WTC11 (cell line): ENCODE measurements at regions not wholly inside any gene's neighbourhood (a gene's known extent, or its start where the extent isn't known, plus 50 kb on each side); places are given as distances from the start of the nearest gene placed in this dataset.

Experiments
- ATAC-seq: fragments of 200-7000 bp; cut with Tn5 transposase; 2 replicates; pipeline ENCODE4 v1.10.0; 2021; ENCODE audit warnings: mild to moderate bottlenecking, moderate library complexity
- CTCF ChIA-PET: fragments of 300-600 bp; sonication (Branson Sonifier 250); formaldehyde crosslinking; loops from one replicate; lab custom pipeline; 2021; ENCODE audit warnings: antibody characterized with exemption; lab: Charles Lee
- POLR2A ChIA-PET: fragments of 350-600 bp; sonication (Branson Sonifier 250); formaldehyde crosslinking; loops from one replicate; lab custom pipeline; 2021; ENCODE audit warnings: antibody characterized with exemption; lab: Charles Lee
- DNase-seq: peaks from one replicate; pipeline ENCODE4 v3.0.0; 2021; ENCODE audit warnings: low spot score
- H3K27ac Mint-ChIP-seq: 2 replicates; pipeline ENCODE4 v1.8.0; 2021; ENCODE audit warnings: mixed read lengths
- H3K27me3 Mint-ChIP-seq: 2 replicates; pipeline ENCODE4 v1.8.0; 2021; ENCODE audit warnings: low read depth, mild to moderate bottlenecking, moderate library complexity, mixed read lengths
- H3K36me3 Mint-ChIP-seq: 2 replicates; pipeline ENCODE4 v1.8.0; 2021; ENCODE audit warnings: mixed read lengths
- H3K4me1 Mint-ChIP-seq: 2 replicates; pipeline ENCODE4 v1.8.0; 2022; ENCODE audit warnings: mixed read lengths
- H3K4me3 Mint-ChIP-seq: 2 replicates; pipeline ENCODE4 v1.8.0; 2021; ENCODE audit warnings: mild to moderate bottlenecking, moderate library complexity, mixed read lengths
- H3K9me3 Mint-ChIP-seq: 2 replicates; pipeline ENCODE4 v1.8.0; 2021; ENCODE audit warnings: mixed read lengths
- CDX4 ChIP-seq: fragments of 250-450 bp; sonication (Bioruptor Pico); IDR thresholded peaks from 2 replicates; pipeline ENCODE4 v1.9.0; 2021; ENCODE audit warnings: moderate library complexity, mild to moderate bottlenecking, inconsistent platforms, borderline replicate concordance
- FOXK1 ChIP-seq: sonication (generic); formaldehyde crosslinking; IDR thresholded peaks from 2 replicates; pipeline ENCODE4 v1.8.0; 2022; ENCODE audit warnings: mild to moderate bottlenecking, moderate library complexity, missing genetic modification reagents
- FOXP4 ChIP-seq: sonication (generic); formaldehyde crosslinking; IDR thresholded peaks from 2 replicates; pipeline ENCODE4 v1.8.0; 2022; ENCODE audit warnings: mild to moderate bottlenecking, missing genetic modification reagents
- STAT6 ChIP-seq: sonication (generic); formaldehyde crosslinking; conservative IDR thresholded peaks from 2 replicates; pipeline ENCODE4 v1.8.1; 2023; ENCODE audit warnings: mild to moderate bottlenecking, low read depth, missing genetic modification reagents, moderate library complexity
- TEAD1 ChIP-seq: sonication (generic); formaldehyde crosslinking; IDR thresholded peaks from 2 replicates; pipeline ENCODE4 v1.8.0; 2022; ENCODE audit warnings: mild to moderate bottlenecking, missing genetic modification reagents
- TEAD4 ChIP-seq: sonication (generic); formaldehyde crosslinking; IDR thresholded peaks from 2 replicates; pipeline ENCODE4 v1.8.0; 2022; ENCODE audit warnings: mild to moderate bottlenecking, missing genetic modification reagents
- ZBTB43 ChIP-seq: sonication (generic); formaldehyde crosslinking; IDR thresholded peaks from 2 replicates; pipeline ENCODE4 v1.8.1; 2023; ENCODE audit warnings: mild to moderate bottlenecking, missing genetic modification reagents
- ZNF219 ChIP-seq: sonication (generic); formaldehyde crosslinking; IDR thresholded peaks from 2 replicates; pipeline ENCODE4 v1.8.0; 2023; ENCODE audit warnings: missing genetic modification reagents, mild to moderate bottlenecking, borderline replicate concordance
- ZNF423 ChIP-seq: fragments of 250-450 bp; sonication (Bioruptor Pico); IDR thresholded peaks from 2 replicates; pipeline ENCODE4 v2.1.2; 2022; ENCODE audit warnings: mild to moderate bottlenecking, moderate library complexity
- TF ChIP-seq, protein P1 (sequence below): sonication (generic); formaldehyde crosslinking; IDR thresholded peaks from 2 replicates; pipeline ENCODE4 v1.8.1; 2023; ENCODE audit warnings: mild to moderate bottlenecking, missing genetic modification reagents, moderate library complexity
- TF ChIP-seq, protein P2 (sequence below): sonication (generic); formaldehyde crosslinking; IDR thresholded peaks from 2 replicates; pipeline ENCODE4 v1.8.0; 2023; ENCODE audit warnings: missing genetic modification reagents
- TF ChIP-seq, protein P3 (sequence below): sonication (generic); formaldehyde crosslinking; IDR thresholded peaks from 2 replicates; pipeline ENCODE4 v1.8.0; 2022; ENCODE audit warnings: missing genetic modification reagents
- TF ChIP-seq, protein P4 (sequence below): sonication (generic); formaldehyde crosslinking; IDR thresholded peaks from 2 replicates; pipeline ENCODE4 v1.8.0; 2023; ENCODE audit warnings: mild to moderate bottlenecking, missing genetic modification reagents

GRCh38 chr13:53885997-53886396, 857.4 kb downstream of the OLFM4 start (continued):
- TF ChIP-seq, protein P1, sequence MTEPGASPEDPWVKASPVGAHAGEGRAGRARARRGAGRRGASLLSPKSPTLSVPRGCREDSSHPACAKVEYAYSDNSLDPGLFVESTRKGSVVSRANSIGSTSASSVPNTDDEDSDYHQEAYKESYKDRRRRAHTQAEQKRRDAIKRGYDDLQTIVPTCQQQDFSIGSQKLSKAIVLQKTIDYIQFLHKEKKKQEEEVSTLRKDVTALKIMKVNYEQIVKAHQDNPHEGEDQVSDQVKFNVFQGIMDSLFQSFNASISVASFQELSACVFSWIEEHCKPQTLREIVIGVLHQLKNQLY (CRISPR knock-in tag) = no peak
- TF ChIP-seq, protein P2, sequence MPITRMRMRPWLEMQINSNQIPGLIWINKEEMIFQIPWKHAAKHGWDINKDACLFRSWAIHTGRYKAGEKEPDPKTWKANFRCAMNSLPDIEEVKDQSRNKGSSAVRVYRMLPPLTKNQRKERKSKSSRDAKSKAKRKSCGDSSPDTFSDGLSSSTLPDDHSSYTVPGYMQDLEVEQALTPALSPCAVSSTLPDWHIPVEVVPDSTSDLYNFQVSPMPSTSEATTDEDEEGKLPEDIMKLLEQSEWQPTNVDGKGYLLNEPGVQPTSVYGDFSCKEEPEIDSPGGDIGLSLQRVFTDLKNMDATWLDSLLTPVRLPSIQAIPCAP (CRISPR knock-in tag) = no peak
- TF ChIP-seq ZBTB43 (CRISPR knock-in tag) = no peak

GRCh38 chr13:53890696-53891095, 862.1 kb downstream of the OLFM4 start:
- no peak overlapping the region for H3K27ac Mint-ChIP-seq
- no peaks in the 10 kb centered on the region for H3K36me3 Mint-ChIP-seq
- TF ChIP-seq, protein P3, sequence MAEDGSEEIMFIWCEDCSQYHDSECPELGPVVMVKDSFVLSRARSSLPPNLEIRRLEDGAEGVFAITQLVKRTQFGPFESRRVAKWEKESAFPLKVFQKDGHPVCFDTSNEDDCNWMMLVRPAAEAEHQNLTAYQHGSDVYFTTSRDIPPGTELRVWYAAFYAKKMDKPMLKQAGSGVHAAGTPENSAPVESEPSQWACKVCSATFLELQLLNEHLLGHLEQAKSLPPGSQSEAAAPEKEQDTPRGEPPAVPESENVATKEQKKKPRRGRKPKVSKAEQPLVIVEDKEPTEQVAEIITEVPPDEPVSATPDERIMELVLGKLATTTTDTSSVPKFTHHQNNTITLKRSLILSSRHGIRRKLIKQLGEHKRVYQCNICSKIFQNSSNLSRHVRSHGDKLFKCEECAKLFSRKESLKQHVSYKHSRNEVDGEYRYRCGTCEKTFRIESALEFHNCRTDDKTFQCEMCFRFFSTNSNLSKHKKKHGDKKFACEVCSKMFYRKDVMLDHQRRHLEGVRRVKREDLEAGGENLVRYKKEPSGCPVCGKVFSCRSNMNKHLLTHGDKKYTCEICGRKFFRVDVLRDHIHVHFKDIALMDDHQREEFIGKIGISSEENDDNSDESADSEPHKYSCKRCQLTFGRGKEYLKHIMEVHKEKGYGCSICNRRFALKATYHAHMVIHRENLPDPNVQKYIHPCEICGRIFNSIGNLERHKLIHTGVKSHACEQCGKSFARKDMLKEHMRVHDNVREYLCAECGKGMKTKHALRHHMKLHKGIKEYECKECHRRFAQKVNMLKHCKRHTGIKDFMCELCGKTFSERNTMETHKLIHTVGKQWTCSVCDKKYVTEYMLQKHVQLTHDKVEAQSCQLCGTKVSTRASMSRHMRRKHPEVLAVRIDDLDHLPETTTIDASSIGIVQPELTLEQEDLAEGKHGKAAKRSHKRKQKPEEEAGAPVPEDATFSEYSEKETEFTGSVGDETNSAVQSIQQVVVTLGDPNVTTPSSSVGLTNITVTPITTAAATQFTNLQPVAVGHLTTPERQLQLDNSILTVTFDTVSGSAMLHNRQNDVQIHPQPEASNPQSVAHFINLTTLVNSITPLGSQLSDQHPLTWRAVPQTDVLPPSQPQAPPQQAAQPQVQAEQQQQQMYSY (CRISPR knock-in tag) = no peak
- TF ChIP-seq ZNF219 (CRISPR knock-in tag) (no peak), FOXK1 (CRISPR knock-in tag) (no peak), CDX4 (CRISPR knock-in tag) (no peak), TEAD1 (CRISPR knock-in tag) (no peak), FOXP4 (no peak), ZNF423 (CRISPR knock-in tag) (no peak), TEAD4 (no peak), STAT6 (CRISPR knock-in tag) (no peak)
- TF ChIP-seq, protein P4, sequence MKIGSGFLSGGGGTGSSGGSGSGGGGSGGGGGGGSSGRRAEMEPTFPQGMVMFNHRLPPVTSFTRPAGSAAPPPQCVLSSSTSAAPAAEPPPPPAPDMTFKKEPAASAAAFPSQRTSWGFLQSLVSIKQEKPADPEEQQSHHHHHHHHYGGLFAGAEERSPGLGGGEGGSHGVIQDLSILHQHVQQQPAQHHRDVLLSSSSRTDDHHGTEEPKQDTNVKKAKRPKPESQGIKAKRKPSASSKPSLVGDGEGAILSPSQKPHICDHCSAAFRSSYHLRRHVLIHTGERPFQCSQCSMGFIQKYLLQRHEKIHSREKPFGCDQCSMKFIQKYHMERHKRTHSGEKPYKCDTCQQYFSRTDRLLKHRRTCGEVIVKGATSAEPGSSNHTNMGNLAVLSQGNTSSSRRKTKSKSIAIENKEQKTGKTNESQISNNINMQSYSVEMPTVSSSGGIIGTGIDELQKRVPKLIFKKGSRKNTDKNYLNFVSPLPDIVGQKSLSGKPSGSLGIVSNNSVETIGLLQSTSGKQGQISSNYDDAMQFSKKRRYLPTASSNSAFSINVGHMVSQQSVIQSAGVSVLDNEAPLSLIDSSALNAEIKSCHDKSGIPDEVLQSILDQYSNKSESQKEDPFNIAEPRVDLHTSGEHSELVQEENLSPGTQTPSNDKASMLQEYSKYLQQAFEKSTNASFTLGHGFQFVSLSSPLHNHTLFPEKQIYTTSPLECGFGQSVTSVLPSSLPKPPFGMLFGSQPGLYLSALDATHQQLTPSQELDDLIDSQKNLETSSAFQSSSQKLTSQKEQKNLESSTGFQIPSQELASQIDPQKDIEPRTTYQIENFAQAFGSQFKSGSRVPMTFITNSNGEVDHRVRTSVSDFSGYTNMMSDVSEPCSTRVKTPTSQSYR (CRISPR knock-in tag) = no peak
- H3K27me3 Mint-ChIP-seq = no peaks in the 10 kb centered on the region
- H3K4me1 Mint-ChIP-seq = no peaks in the 10 kb centered on the region
- ATAC-seq (no peak), DNase-seq (no peak)
- ChIA-PET POLR2A (no interaction called here), CTCF (no interaction called here)
- no peak overlapping the region for H3K4me3 Mint-ChIP-seq
- H3K9me3 Mint-ChIP-seq = no peaks in the 10 kb centered on the region
